Osteoblast (primary cell): ENCODE measurements at regions not wholly inside any gene's neighbourhood (a gene's known extent, or its start where the extent isn't known, plus 50 kb on each side); places are given as distances from the start of the nearest gene placed in this dataset.

Experiments
- DNase-seq: peaks from one replicate; pipeline ENCODE4 v3.0.0; 2011; ENCODE audit warnings: low spot score, mixed read lengths; ENCODE audit not compliant: insufficient read length; ENCODE audit errors: missing footprints
- H2AFZ ChIP-seq: 2 replicates; pipeline ENCODE4 v1.6.0; 2011; ENCODE audit warnings: mild to moderate bottlenecking, low read length
- H3K27ac ChIP-seq: 2 replicates; pipeline ENCODE4 v1.5.1; 2011; ENCODE audit warnings: mild to moderate bottlenecking, low read depth, low read length, moderate library complexity
- H3K27me3 ChIP-seq: 2 replicates; pipeline ENCODE4 v1.6.0; 2012; ENCODE audit warnings: mild to moderate bottlenecking, control low read depth, inconsistent platforms, low read length, moderate library complexity; ENCODE audit not compliant: insufficient read depth
- H3K36me3 ChIP-seq: 2 replicates; pipeline ENCODE4 v1.5.1; 2011; ENCODE audit warnings: mild to moderate bottlenecking, low read length, control low read depth, moderate library complexity; ENCODE audit not compliant: insufficient read depth
- H3K4me1 ChIP-seq: 2 replicates; pipeline ENCODE4 v1.5.1; 2011; ENCODE audit warnings: mild to moderate bottlenecking, low read length, control low read depth, moderate library complexity; ENCODE audit not compliant: insufficient read depth
- H3K4me2 ChIP-seq: 2 replicates; pipeline ENCODE4 v1.6.0; 2011; ENCODE audit warnings: mild to moderate bottlenecking, low read length; ENCODE audit not compliant: insufficient read depth
- H3K4me3 ChIP-seq: fragments of 200-600 bp; sonication (generic); 3 replicates; pipeline ENCODE4 v1.5.1; 2012; ENCODE audit warnings: mild to moderate bottlenecking, low read length, inconsistent platforms; ENCODE audit not compliant: insufficient read depth
- H3K79me2 ChIP-seq: 2 replicates; pipeline ENCODE4 v1.6.0; 2012; ENCODE audit warnings: mild to moderate bottlenecking, low read length, control low read depth, inconsistent platforms; ENCODE audit not compliant: insufficient read depth
- H3K9me3 ChIP-seq: 2 replicates; pipeline ENCODE4 v1.5.1; 2011; ENCODE audit warnings: low read depth, low read length, control low read depth
- H4K20me1 ChIP-seq: 2 replicates; pipeline ENCODE4 v1.6.0; 2012; ENCODE audit warnings: mild to moderate bottlenecking, low read length, control low read depth; ENCODE audit not compliant: insufficient read depth
- CTCF ChIP-seq: IDR thresholded peaks from 2 replicates; pipeline ENCODE4 v1.5.1; 2011; ENCODE audit warnings: mild to moderate bottlenecking, low read depth, low read length, moderate library complexity; ENCODE audit errors: extremely low read depth

- no peak for TF ChIP-seq CTCF
- H3K4me2 ChIP-seq = no peak overlapping the region
- peaks cover 8% of the 10 kb centered on the region for H3K27me3 ChIP-seq
- no peaks in the 10 kb centered on the region for H3K9me3 ChIP-seq
- no peak overlapping the region for H3K27ac ChIP-seq
- H2AFZ ChIP-seq = no peak overlapping the region
- no peaks in the 10 kb centered on the region for H3K79me2 ChIP-seq
- H3K4me3 ChIP-seq = no peak overlapping the region
- H3K4me1 ChIP-seq = peaks cover 16% of the 10 kb centered on the region
- DNase-seq = no peak
- H4K20me1 ChIP-seq = no peaks in the 10 kb centered on the region
- H3K36me3 ChIP-seq = no peaks in the 10 kb centered on the region
Measured at GRCh38 chr10:29958440-29958839, 100.9 kb downstream of the JCAD start.

DNA sequence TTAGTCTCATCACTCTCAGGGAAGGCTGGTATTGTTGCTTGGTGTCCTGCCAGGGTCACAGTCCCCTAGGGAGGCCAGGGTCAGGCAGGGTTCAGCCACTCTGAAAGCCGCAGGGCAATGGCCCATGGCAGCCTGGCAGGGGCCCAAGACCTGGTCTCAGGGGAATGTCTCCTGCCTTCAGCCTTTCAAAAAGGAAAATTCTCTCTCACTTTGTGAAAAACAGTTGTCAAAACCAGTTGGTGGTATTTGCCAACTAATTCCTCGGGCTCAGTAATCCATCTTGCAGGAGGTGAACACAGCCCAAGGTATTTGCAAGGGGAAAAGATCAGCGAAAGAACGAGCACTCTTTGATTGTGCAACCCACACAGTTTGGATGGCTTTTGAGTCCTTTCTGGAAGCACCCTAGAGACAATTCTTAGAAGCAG is 101.5 kb downstream of the JCAD start:
- peaks cover 16% of the 10 kb centered on the region for H3K4me1 ChIP-seq
- TF ChIP-seq CTCF = no peak
- H4K20me1 ChIP-seq = no peaks in the 10 kb centered on the region
- no peaks in the 10 kb centered on the region for H3K79me2 ChIP-seq
- H3K4me3 ChIP-seq = no peak overlapping the region
- H3K27ac ChIP-seq = no peak overlapping the region
- H3K27me3 ChIP-seq = peaks cover 6% of the 10 kb centered on the region
- no peak for DNase-seq
- no peaks in the 10 kb centered on the region for H3K9me3 ChIP-seq
- H2AFZ ChIP-seq = no peak overlapping the region
- peak overlapping the region; percentile 29 for H3K4me2 ChIP-seq
- H3K36me3 ChIP-seq = no peaks in the 10 kb centered on the region

DNA sequence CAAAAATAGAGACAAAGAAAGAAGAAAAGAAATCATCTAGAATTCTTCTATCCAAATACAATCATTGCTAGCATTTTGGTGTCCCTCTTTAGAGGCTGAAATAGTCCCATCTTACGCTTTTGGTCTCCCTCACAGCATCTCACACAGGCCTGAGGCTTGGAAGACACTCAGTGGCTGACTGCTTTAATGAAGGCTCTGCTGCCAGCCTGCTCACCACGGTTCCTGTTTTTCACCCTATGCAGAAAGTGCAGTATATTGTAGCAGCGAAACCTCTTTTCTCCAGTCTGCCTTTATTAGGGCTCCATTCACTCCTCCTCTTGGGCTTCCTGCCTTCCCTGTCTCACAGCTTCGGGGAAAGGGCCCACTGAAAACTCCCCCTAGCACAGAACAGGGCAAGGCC is 102.2 kb downstream of the JCAD start:
- Histone ChIP-seq H3K4me2 (no peak overlapping the region), H4K20me1 (no peaks in the 10 kb centered on the region), H3K36me3 (no peaks in the 10 kb centered on the region), H3K79me2 (no peaks in the 10 kb centered on the region), H3K27ac (no peak overlapping the region), H3K9me3 (no peaks in the 10 kb centered on the region), H2AFZ (no peak overlapping the region), H3K27me3 (peaks cover 6% of the 10 kb centered on the region), H3K4me3 (no peak overlapping the region), H3K4me1 (peaks cover 16% of the 10 kb centered on the region)
- TF ChIP-seq CTCF = no peak
- DNase-seq = no peak

GRCh38 chr10:29956335-29956924 is 103.0 kb downstream of the JCAD start:
- Histone ChIP-seq H3K79me2 (no peaks in the 10 kb centered on the region), H3K9me3 (no peaks in the 10 kb centered on the region), H3K27me3 (peaks cover 6% of the 10 kb centered on the region), H3K4me3 (no peak overlapping the region), H2AFZ (no peak overlapping the region), H3K4me1 (peaks cover 19% of the 10 kb centered on the region), H4K20me1 (no peaks in the 10 kb centered on the region), H3K4me2 (no peak overlapping the region), H3K27ac (no peak overlapping the region), H3K36me3 (no peaks in the 10 kb centered on the region)
- no peak for TF ChIP-seq CTCF
- DNase-seq = no peak
